ENCODE measurements at regions not wholly inside any gene's neighbourhood (a gene's known extent, or its start where the extent isn't known, plus 50 kb on each side); places are given as distances from the start of the nearest gene placed in this dataset.

GRCh38 chr6:12504325-12504966 lies 212.1 kb upstream of the PHACTR1 start:
- no peak for DNase-seq (ENCODE audit: low spot score)
- H3K36me3 ChIP-seq (ENCODE audit: low read depth) = no peaks in the 10 kb centered on the region
- TF ChIP-seq, protein P1, sequence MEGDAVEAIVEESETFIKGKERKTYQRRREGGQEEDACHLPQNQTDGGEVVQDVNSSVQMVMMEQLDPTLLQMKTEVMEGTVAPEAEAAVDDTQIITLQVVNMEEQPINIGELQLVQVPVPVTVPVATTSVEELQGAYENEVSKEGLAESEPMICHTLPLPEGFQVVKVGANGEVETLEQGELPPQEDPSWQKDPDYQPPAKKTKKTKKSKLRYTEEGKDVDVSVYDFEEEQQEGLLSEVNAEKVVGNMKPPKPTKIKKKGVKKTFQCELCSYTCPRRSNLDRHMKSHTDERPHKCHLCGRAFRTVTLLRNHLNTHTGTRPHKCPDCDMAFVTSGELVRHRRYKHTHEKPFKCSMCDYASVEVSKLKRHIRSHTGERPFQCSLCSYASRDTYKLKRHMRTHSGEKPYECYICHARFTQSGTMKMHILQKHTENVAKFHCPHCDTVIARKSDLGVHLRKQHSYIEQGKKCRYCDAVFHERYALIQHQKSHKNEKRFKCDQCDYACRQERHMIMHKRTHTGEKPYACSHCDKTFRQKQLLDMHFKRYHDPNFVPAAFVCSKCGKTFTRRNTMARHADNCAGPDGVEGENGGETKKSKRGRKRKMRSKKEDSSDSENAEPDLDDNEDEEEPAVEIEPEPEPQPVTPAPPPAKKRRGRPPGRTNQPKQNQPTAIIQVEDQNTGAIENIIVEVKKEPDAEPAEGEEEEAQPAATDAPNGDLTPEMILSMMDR (IDR thresholded peaks at IDR 0.05; ENCODE audit: poor library complexity, severe bottlenecking) = peak; percentile 43
- H3K4me3 ChIP-seq (ENCODE audit: severe bottlenecking) = no peak overlapping the region
- peaks cover 6% of the 10 kb centered on the region for H3K4me1 ChIP-seq (ENCODE audit: insufficient read depth, poor library complexity, severe bottlenecking)
- no peak for ATAC-seq (ENCODE audit: low read depth)
- H3K27me3 ChIP-seq (ENCODE audit: insufficient read depth, poor library complexity, severe bottlenecking) = no peaks in the 10 kb centered on the region
- H3K9me3 ChIP-seq (ENCODE audit: severe bottlenecking) = no peaks in the 10 kb centered on the region
- H3K27ac ChIP-seq (ENCODE audit: poor library complexity, severe bottlenecking) = no peak overlapping the region

GRCh38 chr6:12505486-12505885 lies 211.1 kb upstream of the PHACTR1 start:
- H3K36me3 ChIP-seq (ENCODE audit: low read depth) = no peaks in the 10 kb centered on the region
- no peaks in the 10 kb centered on the region for H3K27me3 ChIP-seq (ENCODE audit: insufficient read depth, poor library complexity, severe bottlenecking)
- H3K9me3 ChIP-seq (ENCODE audit: severe bottlenecking) = no peaks in the 10 kb centered on the region
- H3K27ac ChIP-seq (ENCODE audit: poor library complexity, severe bottlenecking) = no peak overlapping the region
- peaks cover 6% of the 10 kb centered on the region for H3K4me1 ChIP-seq (ENCODE audit: insufficient read depth, poor library complexity, severe bottlenecking)
- TF ChIP-seq, protein P1 (IDR thresholded peaks at IDR 0.05; ENCODE audit: poor library complexity, severe bottlenecking) = no peak
- no peak for DNase-seq (ENCODE audit: low spot score)
- ATAC-seq (ENCODE audit: low read depth) = no peak
- no peak overlapping the region for H3K4me3 ChIP-seq (ENCODE audit: severe bottlenecking)

- TF ChIP-seq, protein P1 (IDR thresholded peaks at IDR 0.05; ENCODE audit: poor library complexity, severe bottlenecking) = no peak
- DNase-seq (ENCODE audit: low spot score) = no peak
Measured at GRCh38 chr6:12506159-12506558, 210.4 kb upstream of the PHACTR1 start.

DNA sequence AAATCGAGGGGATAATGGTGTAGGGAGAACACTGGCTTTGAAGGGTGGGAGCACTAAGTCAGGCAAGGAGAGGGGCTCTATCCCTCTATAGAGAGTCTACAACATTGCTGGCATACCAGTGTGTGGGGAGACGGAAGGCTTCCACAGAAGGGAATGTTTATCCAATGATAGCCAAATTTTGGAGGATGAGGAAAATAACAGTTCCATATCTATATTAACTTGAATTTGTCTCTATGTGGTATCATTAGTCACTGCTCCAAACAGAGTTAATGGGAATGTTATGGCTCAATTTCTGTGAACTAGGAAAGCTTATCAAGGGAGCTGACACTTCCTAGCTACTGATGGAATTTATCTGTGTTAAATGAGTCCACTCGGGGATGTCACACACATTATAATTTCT lies 208.9 kb upstream of the PHACTR1 start:
- TF ChIP-seq, protein P1 (IDR thresholded peaks at IDR 0.05; ENCODE audit: poor library complexity, severe bottlenecking) = no peak
- Histone ChIP-seq H3K4me1 (ENCODE audit: insufficient read depth, poor library complexity, severe bottlenecking) (peaks cover 6% of the 10 kb centered on the region), H3K27ac (ENCODE audit: poor library complexity, severe bottlenecking) (no peak overlapping the region), H3K9me3 (ENCODE audit: severe bottlenecking) (no peaks in the 10 kb centered on the region), H3K27me3 (ENCODE audit: insufficient read depth, poor library complexity, severe bottlenecking) (no peaks in the 10 kb centered on the region), H3K4me3 (ENCODE audit: severe bottlenecking) (no peak overlapping the region), H3K36me3 (ENCODE audit: low read depth) (no peaks in the 10 kb centered on the region)
- ATAC-seq (ENCODE audit: low read depth) (no peak), DNase-seq (ENCODE audit: low spot score) (no peak)

More at GRCh38 chr6:12506159-12506558, 210.4 kb upstream of the PHACTR1 start:
- no peak for ATAC-seq (ENCODE audit: low read depth)
- no peaks in the 10 kb centered on the region for H3K36me3 ChIP-seq (ENCODE audit: low read depth)
- H3K27ac ChIP-seq (ENCODE audit: poor library complexity, severe bottlenecking) = no peak overlapping the region
- no peaks in the 10 kb centered on the region for H3K9me3 ChIP-seq (ENCODE audit: severe bottlenecking)
- no peak overlapping the region for H3K4me3 ChIP-seq (ENCODE audit: severe bottlenecking)
- H3K27me3 ChIP-seq (ENCODE audit: insufficient read depth, poor library complexity, severe bottlenecking) = no peaks in the 10 kb centered on the region
- H3K4me1 ChIP-seq (ENCODE audit: insufficient read depth, poor library complexity, severe bottlenecking) = peaks cover 6% of the 10 kb centered on the region

- H3K9me3 ChIP-seq (ENCODE audit: severe bottlenecking) = no peaks in the 10 kb centered on the region
- DNase-seq (ENCODE audit: low spot score) (no peak), ATAC-seq (ENCODE audit: low read depth) (no peak)
- no peaks in the 10 kb centered on the region for H3K36me3 ChIP-seq (ENCODE audit: low read depth)
- H3K27me3 ChIP-seq (ENCODE audit: insufficient read depth, poor library complexity, severe bottlenecking) = no peaks in the 10 kb centered on the region
- TF ChIP-seq, protein P1 (IDR thresholded peaks at IDR 0.05; ENCODE audit: poor library complexity, severe bottlenecking) = no peak
- H3K4me1 ChIP-seq (ENCODE audit: insufficient read depth, poor library complexity, severe bottlenecking) = peaks cover 6% of the 10 kb centered on the region
- no peak overlapping the region for H3K27ac ChIP-seq (ENCODE audit: poor library complexity, severe bottlenecking)
- no peak overlapping the region for H3K4me3 ChIP-seq (ENCODE audit: severe bottlenecking)
Measured at GRCh38 chr6:12508553-12508952, 208.0 kb upstream of the PHACTR1 start.
